Fibroblast of peridontal ligament (primary cell): ENCODE measurements at regions not wholly inside any gene's neighbourhood (a gene's known extent, or its start where the extent isn't known, plus 50 kb on each side); places are given as distances from the start of the nearest gene placed in this dataset.
"Not testable (repeated sequence)": the region's sequence is repeated elsewhere in the genome, so short reads cannot be mapped to it uniquely, and the experiment has no call there.

Source experiments
- DNase-seq: peaks from one replicate; pipeline ENCODE4 v3.0.0-alpha.2; 2010; ENCODE audit errors: extremely low read depth

- no peak for DNase-seq
These were observed 327.6 kb upstream of the HTR1E start for GRCh38 chr6:86609549-86610388.

- not testable (repeated sequence) for DNase-seq
These were observed 334.0 kb upstream of the HTR1E start for GRCh38 chr6:86603364-86603763.

GRCh38 chr6:86602093-86602492 lies 335.2 kb upstream of the HTR1E start:
- DNase-seq, result not testable (repeated sequence)

GRCh38 chr6:86598969-86599368 lies 338.4 kb upstream of the HTR1E start:
- not testable (repeated sequence) for DNase-seq

GRCh38 chr6:86595641-86596040 lies 341.7 kb upstream of the HTR1E start:
- DNase-seq, result no peak

- DNase-seq, result no peak
These were observed 351.1 kb upstream of the HTR1E start for GRCh38 chr6:86586195-86586594.

GRCh38 chr6:86581833-86582232 lies 355.5 kb upstream of the HTR1E start:
- DNase-seq, result no peak

- no peak for DNase-seq
These were observed 374.1 kb upstream of the HTR1E start for GRCh38 chr6:86563197-86563596.

GRCh38 chr6:86558318-86558717 lies 379.0 kb upstream of the HTR1E start:
- no peak for DNase-seq

GRCh38 chr6:86537292-86537861 lies 400.0 kb upstream of the HTR1E start:
- no peak for DNase-seq

- DNase-seq, result no peak
These were observed 401.2 kb upstream of the HTR1E start for GRCh38 chr6:86536121-86536520.

GRCh38 chr6:86535100-86535499 lies 402.2 kb upstream of the HTR1E start:
- DNase-seq, result no peak

- no peak for DNase-seq
These were observed 407.7 kb upstream of the HTR1E start for GRCh38 chr6:86529635-86530034.

GRCh38 chr6:86526238-86526637 lies 411.1 kb upstream of the HTR1E start:
- DNase-seq, result no peak

- DNase-seq, result no peak
These were observed 421.2 kb upstream of the HTR1E start for GRCh38 chr6:86516087-86516486.

GRCh38 chr6:86511962-86512361 lies 425.4 kb upstream of the HTR1E start:
- DNase-seq, result no peak

GRCh38 chr6:86508230-86508629 lies 429.1 kb upstream of the HTR1E start:
- no peak for DNase-seq

GRCh38 chr6:86502497-86502896 lies 434.8 kb upstream of the HTR1E start:
- DNase-seq, result no peak

- DNase-seq, result no peak
These were observed 437.3 kb upstream of the HTR1E start for GRCh38 chr6:86500035-86500434.

GRCh38 chr6:86489042-86489441 lies 448.3 kb upstream of the HTR1E start:
- not testable (repeated sequence) for DNase-seq

GRCh38 chr6:86487660-86488221 lies 449.6 kb upstream of the HTR1E start:
- no peak for DNase-seq

- DNase-seq, result not testable (repeated sequence)
These were observed 459.0 kb upstream of the HTR1E start for GRCh38 chr6:86478316-86478715.

- no peak for DNase-seq
These were observed 459.7 kb upstream of the HTR1E start for GRCh38 chr6:86477500-86478148.
